Activated T-helper 2 cell treated with anti-CD3 and anti-CD28 coated beads, Interferon-gamma antibody, Interleukin-2, Interleukin-4, amounts not matched to agents 10 μg/mL and 5 μg/mL and 100 μg/mL, durations not matched to agents 14 hours and 24 hours and 36 hours (primary cell): ENCODE measurements at regions not wholly inside any gene's neighbourhood (a gene's known extent, or its start where the extent isn't known, plus 50 kb on each side); places are given as distances from the start of the nearest gene placed in this dataset.
"Not testable (repeated sequence)": the region's sequence is repeated elsewhere in the genome, so short reads cannot be mapped to it uniquely, and the experiment has no call there.

ENCODE experiments used
- DNase-seq: peaks from one replicate; pipeline ENCODE4 v3.0.0; 2021; ENCODE audit warnings: low spot score
- H3K27ac Mint-ChIP-seq: one replicate; pipeline ENCODE4 v1.8.0; 2021; ENCODE audit warnings: mixed read lengths
- H3K27me3 Mint-ChIP-seq: one replicate; pipeline ENCODE4 v1.8.0; 2021; ENCODE audit warnings: low read depth, mixed read lengths
- H3K36me3 Mint-ChIP-seq: one replicate; pipeline ENCODE4 v1.8.0; 2021; ENCODE audit warnings: low read depth, mixed read lengths
- H3K4me1 Mint-ChIP-seq: one replicate; pipeline ENCODE4 v1.8.0; 2021; ENCODE audit warnings: low read depth, mixed read lengths
- H3K4me3 Mint-ChIP-seq: one replicate; pipeline ENCODE4 v1.8.0; 2021; ENCODE audit warnings: low read depth, mild to moderate bottlenecking, moderate library complexity, mixed read lengths
- H3K9me3 Mint-ChIP-seq: one replicate; pipeline ENCODE4 v1.8.0; 2021; ENCODE audit warnings: mixed read lengths
- intact Hi-C: fragments of 100-400 bp; cut with micrococcal nuclease; formaldehyde crosslinking; loops from one replicate; pipeline ENCODE4 v1.15.1; 2023

- Mint-ChIP-seq H3K27me3 (peaks cover 3% of the 10 kb centered on the region), H3K4me3 (no peak overlapping the region), H3K9me3 (peaks cover 3% of the 10 kb centered on the region), H3K36me3 (no peaks in the 10 kb centered on the region), H3K4me1 (no peaks in the 10 kb centered on the region), H3K27ac (no peak overlapping the region)
- intact Hi-C loops = no loop called here
- DNase-seq = no peak
These were observed 315.9 kb downstream of the TFAP2A start for GRCh38 chr6:10098756-10099528.

GRCh38 chr6:10093282-10093681 is 321.6 kb downstream of the TFAP2A start:
- intact Hi-C loops = no loop called here
- H3K27me3 Mint-ChIP-seq = no peaks in the 10 kb centered on the region
- DNase-seq = no peak
- H3K9me3 Mint-ChIP-seq = peaks cover 16% of the 10 kb centered on the region
- no peak overlapping the region for H3K27ac Mint-ChIP-seq
- no peaks in the 10 kb centered on the region for H3K36me3 Mint-ChIP-seq
- no peak overlapping the region for H3K4me3 Mint-ChIP-seq
- no peaks in the 10 kb centered on the region for H3K4me1 Mint-ChIP-seq

GRCh38 chr6:10084111-10084986 is 330.5 kb downstream of the TFAP2A start:
- no peak overlapping the region for H3K4me3 Mint-ChIP-seq
- DNase-seq = no peak
- H3K36me3 Mint-ChIP-seq = no peaks in the 10 kb centered on the region
- no peaks in the 10 kb centered on the region for H3K4me1 Mint-ChIP-seq
- no peaks in the 10 kb centered on the region for H3K27me3 Mint-ChIP-seq
- no peak overlapping the region for H3K27ac Mint-ChIP-seq
- intact Hi-C loops = no loop called here
- no peaks in the 10 kb centered on the region for H3K9me3 Mint-ChIP-seq

GRCh38 chr6:10082385-10082784 is 332.5 kb downstream of the TFAP2A start:
- no peaks in the 10 kb centered on the region for H3K9me3 Mint-ChIP-seq
- no peak overlapping the region for H3K27ac Mint-ChIP-seq
- intact Hi-C loops = no loop called here
- H3K36me3 Mint-ChIP-seq = no peaks in the 10 kb centered on the region
- no peaks in the 10 kb centered on the region for H3K4me1 Mint-ChIP-seq
- DNase-seq = no peak
- H3K4me3 Mint-ChIP-seq = no peak overlapping the region
- no peaks in the 10 kb centered on the region for H3K27me3 Mint-ChIP-seq

GRCh38 chr6:10081957-10082356 is 332.9 kb downstream of the TFAP2A start:
- Mint-ChIP-seq H3K4me1 (no peaks in the 10 kb centered on the region), H3K36me3 (no peaks in the 10 kb centered on the region), H3K4me3 (no peak overlapping the region), H3K27ac (no peak overlapping the region), H3K9me3 (no peaks in the 10 kb centered on the region), H3K27me3 (no peaks in the 10 kb centered on the region)
- intact Hi-C loops = no loop called here
- no peak for DNase-seq

- Mint-ChIP-seq H3K27me3 (no peaks in the 10 kb centered on the region), H3K4me3 (no peak overlapping the region), H3K27ac (no peak overlapping the region), H3K4me1 (no peaks in the 10 kb centered on the region), H3K36me3 (no peaks in the 10 kb centered on the region), H3K9me3 (no peaks in the 10 kb centered on the region)
- DNase-seq = no peak
- intact Hi-C loops = no loop called here
These were observed 333.8 kb downstream of the TFAP2A start for GRCh38 chr6:10081075-10081474.

- H3K4me1 Mint-ChIP-seq = no peaks in the 10 kb centered on the region
These were observed 334.3 kb downstream of the TFAP2A start for GRCh38 chr6:10080561-10080960.

GRCh38 chr6:10078581-10078980 is 336.3 kb downstream of the TFAP2A start:
- H3K27ac Mint-ChIP-seq = no peak overlapping the region
- intact Hi-C loops = no loop called here
- no peaks in the 10 kb centered on the region for H3K4me1 Mint-ChIP-seq
- H3K4me3 Mint-ChIP-seq = no peak overlapping the region
- no peaks in the 10 kb centered on the region for H3K27me3 Mint-ChIP-seq
- no peaks in the 10 kb centered on the region for H3K9me3 Mint-ChIP-seq
- no peaks in the 10 kb centered on the region for H3K36me3 Mint-ChIP-seq
- no peak for DNase-seq

More at GRCh38 chr6:10080561-10080960, 334.3 kb downstream of the TFAP2A start:
- Mint-ChIP-seq H3K36me3 (no peaks in the 10 kb centered on the region), H3K27ac (no peak overlapping the region), H3K9me3 (no peaks in the 10 kb centered on the region), H3K4me3 (no peak overlapping the region), H3K27me3 (no peaks in the 10 kb centered on the region)
- no peak for DNase-seq
- intact Hi-C loops = no loop called here

- H3K4me3 Mint-ChIP-seq, intact Hi-C loops, H3K27me3 Mint-ChIP-seq, DNase-seq, H3K27ac Mint-ChIP-seq, H3K4me1 Mint-ChIP-seq, H3K9me3 Mint-ChIP-seq, H3K36me3 Mint-ChIP-seq: not testable (repeated sequence)
These were observed 340.1 kb downstream of the TFAP2A start for GRCh38 chr6:10074726-10075125.

- no peak for DNase-seq
- H3K27ac Mint-ChIP-seq = no peak overlapping the region
- no peaks in the 10 kb centered on the region for H3K4me1 Mint-ChIP-seq
- intact Hi-C loops = no loop called here
- H3K27me3 Mint-ChIP-seq = no peaks in the 10 kb centered on the region
- H3K4me3 Mint-ChIP-seq = no peak overlapping the region
- H3K9me3 Mint-ChIP-seq = no peaks in the 10 kb centered on the region
- H3K36me3 Mint-ChIP-seq = no peaks in the 10 kb centered on the region
These were observed 341.5 kb downstream of the TFAP2A start for GRCh38 chr6:10073341-10073740.

- Mint-ChIP-seq H3K27me3 (no peaks in the 10 kb centered on the region), H3K4me3 (no peak overlapping the region), H3K9me3 (no peaks in the 10 kb centered on the region), H3K4me1 (no peaks in the 10 kb centered on the region), H3K27ac (no peak overlapping the region), H3K36me3 (no peaks in the 10 kb centered on the region)
- DNase-seq = no peak
- intact Hi-C loops = no loop called here
These were observed 343.1 kb downstream of the TFAP2A start for GRCh38 chr6:10071631-10072220.

- H3K9me3 Mint-ChIP-seq = no peaks in the 10 kb centered on the region
- DNase-seq = no peak
- no peak overlapping the region for H3K27ac Mint-ChIP-seq
- no peaks in the 10 kb centered on the region for H3K27me3 Mint-ChIP-seq
- intact Hi-C loops = no loop called here
- H3K4me3 Mint-ChIP-seq = no peak overlapping the region
- H3K4me1 Mint-ChIP-seq = no peaks in the 10 kb centered on the region
- H3K36me3 Mint-ChIP-seq = no peaks in the 10 kb centered on the region
These were observed 354.9 kb downstream of the TFAP2A start for GRCh38 chr6:10060004-10060403.

GRCh38 chr6:10054672-10055071 is 360.2 kb downstream of the TFAP2A start:
- Mint-ChIP-seq H3K27ac (no peak overlapping the region), H3K9me3 (peaks cover 14% of the 10 kb centered on the region), H3K4me1 (no peaks in the 10 kb centered on the region), H3K27me3 (no peaks in the 10 kb centered on the region), H3K4me3 (no peak overlapping the region), H3K36me3 (no peaks in the 10 kb centered on the region)
- intact Hi-C loops = no loop called here
- no peak for DNase-seq
